Keratinocyte (primary cell): ENCODE measurements at regions not wholly inside any gene's neighbourhood (a gene's known extent, or its start where the extent isn't known, plus 50 kb on each side); places are given as distances from the start of the nearest gene placed in this dataset.
A peak's percentile ranks its signal among the peaks of the same experiment; 100 is the strongest.
"Not testable (repeated sequence)": the region's sequence is repeated elsewhere in the genome, so short reads cannot be mapped to it uniquely, and the experiment has no call there.

Experiments
- DNase-seq: peaks from one replicate; pipeline ENCODE4 v3.0.0-alpha.2; 2011; ENCODE audit warnings: low read depth, missing footprints, low spot score
- FAIRE-seq: peaks from 2 replicates; lab custom pipeline; 2011; peaks lifted over from hg19 to GRCh38; lab: Jason Lieb, UNC
- H2AFZ ChIP-seq: 2 replicates; pipeline ENCODE4 v1.6.0; 2012; ENCODE audit warnings: low read length, control low read depth, inconsistent platforms; ENCODE audit not compliant: control insufficient read depth
- H3K27ac ChIP-seq: 2 replicates; pipeline ENCODE4 v1.5.1; 2011; ENCODE audit warnings: low read length; ENCODE audit not compliant: control insufficient read depth, insufficient read depth
- H3K27me3 ChIP-seq: 3 replicates; pipeline ENCODE4 v1.6.0; 2011; ENCODE audit warnings: low read length; ENCODE audit not compliant: control insufficient read depth, insufficient read depth; ENCODE audit errors: extremely low read depth
- H3K36me3 ChIP-seq, 2 experiments: 2 replicates in 1 of 2; 3 replicates in 1 of 2; pipeline ENCODE4 v1.5.1; 2011; ENCODE audit warnings: low read length in 2 of 2, mild to moderate bottlenecking in 1 of 2; ENCODE audit not compliant: control insufficient read depth in 2 of 2, insufficient read depth in 2 of 2; ENCODE audit errors: extremely low read depth in 1 of 2
- H3K4me1 ChIP-seq: 3 replicates; pipeline ENCODE4 v1.5.1; 2011; ENCODE audit warnings: low read length; ENCODE audit not compliant: control insufficient read depth, insufficient read depth; ENCODE audit errors: extremely low read depth
- H3K4me2 ChIP-seq: 3 replicates; pipeline ENCODE4 v1.6.0; 2011; ENCODE audit warnings: low read depth, low read length; ENCODE audit not compliant: control insufficient read depth, insufficient read depth; ENCODE audit errors: extremely low read depth
- H3K4me3 ChIP-seq, 3 experiments: fragments of 200-600 bp in 1 of 3; sonication (generic) in 1 of 3; 2 replicates in 2 of 3; 3 replicates in 1 of 3; pipeline ENCODE4 v1.5.1; 2011 to 2016; ENCODE audit warnings: low read length in 3 of 3, mild to moderate bottlenecking in 3 of 3, control low read depth in 2 of 3, inconsistent platforms in 1 of 3, low read depth in 1 of 3, mixed read lengths in 1 of 3, mixed run types in 1 of 3, moderate library complexity in 1 of 3; ENCODE audit not compliant: control insufficient read depth in 2 of 3, insufficient read depth in 2 of 3; ENCODE audit errors: extremely low read depth in 1 of 3
- H3K79me2 ChIP-seq: 2 replicates; pipeline ENCODE4 v1.6.0; 2012; ENCODE audit warnings: low read length; ENCODE audit not compliant: control insufficient read depth, insufficient read depth
- H3K9ac ChIP-seq: 3 replicates; pipeline ENCODE4 v1.6.0; 2011; ENCODE audit warnings: low read length; ENCODE audit not compliant: control insufficient read depth, insufficient read depth; ENCODE audit errors: extremely low read depth
- H3K9me1 ChIP-seq: 3 replicates; pipeline ENCODE4 v1.6.0; 2011; ENCODE audit warnings: low read length; ENCODE audit not compliant: control insufficient read depth, insufficient read depth; ENCODE audit errors: extremely low read depth
- H3K9me3 ChIP-seq: 2 replicates; pipeline ENCODE4 v1.5.1; 2012; ENCODE audit warnings: low read depth, low read length; ENCODE audit not compliant: control insufficient read depth
- H4K20me1 ChIP-seq: 3 replicates; pipeline ENCODE4 v1.6.0; 2011; ENCODE audit warnings: low read length; ENCODE audit not compliant: control insufficient read depth, insufficient read depth; ENCODE audit errors: extremely low read depth
- CTCF ChIP-seq, 3 experiments: IDR thresholded peaks in 1 of 3; conservative IDR thresholded peaks in 1 of 3; optimal IDR thresholded peaks in 1 of 3; 2 replicates in 2 of 3; 3 replicates in 1 of 3; pipeline versions ENCODE3 to v1.5.1; 2011; ENCODE audit warnings: low read length in 3 of 3, mild to moderate bottlenecking in 3 of 3, moderate library complexity in 2 of 3, control low read depth in 1 of 3, inconsistent platforms in 1 of 3; ENCODE audit not compliant: insufficient read depth in 2 of 3; ENCODE audit errors: extremely low read depth in 1 of 3
- dilution Hi-C: fragments of 300-500 bp; cut with MboI; formaldehyde crosslinking; loops from one replicate; pipeline ENCODE4 v1.7.0; 2020; ENCODE audit warnings: low sequenced_read_pairs; ENCODE audit not compliant: extremely low pct_ligation_motif_present
- small RNA-seq, 3 experiments: library from RNA; depleted of rRNA; stranded (forward); fragments of <200 nt; gene quantifications; one replicate each; pipeline ENCODE3, GENCODE V24; 2012; ENCODE audit warnings: low read depth in 3 of 3, low replicate concordance in 1 of 3; ENCODE audit not compliant: insufficient read length in 3 of 3

- H3K36me3 ChIP-seq: not testable (repeated sequence)
These were observed 445.7 kb downstream of the CCT8L2 start for GRCh38 chr22:16146916-16147315.

GRCh38 chr22:16177287-16177686 is 415.3 kb downstream of the CCT8L2 start:
- H2AFZ ChIP-seq, H3K27ac ChIP-seq, H3K4me3 ChIP-seq, H3K9ac ChIP-seq, H3K27me3 ChIP-seq, dilution Hi-C loops, H4K20me1 ChIP-seq, H3K9me1 ChIP-seq, DNase-seq, FAIRE-seq, H3K9me3 ChIP-seq, H3K79me2 ChIP-seq, H3K4me2 ChIP-seq, H3K36me3 ChIP-seq, H3K4me1 ChIP-seq: not testable (repeated sequence)

More at GRCh38 chr22:16146916-16147315, 445.7 kb downstream of the CCT8L2 start:
- dilution Hi-C loops, H4K20me1 ChIP-seq, H3K4me2 ChIP-seq, H3K27me3 ChIP-seq, H3K9me1 ChIP-seq, FAIRE-seq, H3K9me3 ChIP-seq, H3K4me3 ChIP-seq, H3K9ac ChIP-seq, H3K4me1 ChIP-seq, H3K79me2 ChIP-seq, H2AFZ ChIP-seq, DNase-seq, H3K27ac ChIP-seq: not testable (repeated sequence)
- TF ChIP-seq CTCF (optimal IDR thresholded peaks at IDR 0.05 in 1 of 3, IDR thresholded peaks at IDR 0.05 in 1 of 3, conservative IDR thresholded peaks at IDR 0.05 in 1 of 3; ENCODE audit: extremely low read depth in 1 of 3, insufficient read depth in 2 of 3, low read length in 3 of 3): peak in 1 of 3 experiments; percentile 27

GRCh38 chr22:16183864-16184263 is 408.7 kb downstream of the CCT8L2 start:
- H3K27ac ChIP-seq, H3K4me2 ChIP-seq, H3K4me3 ChIP-seq, H3K9ac ChIP-seq, H3K36me3 ChIP-seq, H2AFZ ChIP-seq, H4K20me1 ChIP-seq, FAIRE-seq, H3K27me3 ChIP-seq, H3K4me1 ChIP-seq, DNase-seq, dilution Hi-C loops, H3K9me1 ChIP-seq, H3K9me3 ChIP-seq, H3K79me2 ChIP-seq: not testable (repeated sequence)

Small RNAs in the stretch of these regions (small RNA-seq; reads per million reads assigned to genes)
- 0 reads per million in 3 experiments for gene RF00026
